ENCODE measurements at regions not wholly inside any gene's neighbourhood (a gene's known extent, or its start where the extent isn't known, plus 50 kb on each side); places are given as distances from the start of the nearest gene placed in this dataset.

- intact Hi-C loops (cut with micrococcal nuclease) = no loop called here
- no CpG with 5 or more reads among the region's 4 CpGs for WGBS, 2 experiments (ENCODE audit: extremely low coverage in 2 of 2, insufficient read length in 1 of 2)
Observed at GRCh38 chr2:18276583-18277075, 283.8 kb downstream of the RDH14 start.

More at GRCh38 chr2:18276583-18277075, 283.8 kb downstream of the RDH14 start:
- Histone ChIP-seq H2BK15ac (ENCODE audit: low read depth, low read length) (no peak overlapping the region), H2AFZ (replicated peaks; ENCODE audit: low read length, poor library complexity) (no peak overlapping the region), H4K91ac (ENCODE audit: insufficient read depth, low read depth, low read length) (no peak overlapping the region), H3K27me3 (ENCODE audit: control insufficient read depth, insufficient read depth, low read length) (no peaks in the 10 kb centered on the region), H3K14ac (replicated peaks; ENCODE audit: low read depth, low read length) (no peak overlapping the region), H4K20me1 (ENCODE audit: insufficient read depth, low read length) (no peaks in the 10 kb centered on the region), H3K18ac (ENCODE audit: low read depth, low read length) (no peak overlapping the region), H4K5ac (ENCODE audit: low read depth, low read length) (no peak overlapping the region), H3K9me1 (ENCODE audit: insufficient read depth, low read length) (no peaks in the 10 kb centered on the region), H2BK120ac (ENCODE audit: low read depth, low read length) (no peak overlapping the region), H2BK20ac (ENCODE audit: low read depth, low read length) (no peak overlapping the region), H3K27ac (ENCODE audit: insufficient read depth, low read length) (no peak overlapping the region), H3K36me3 (ENCODE audit: control insufficient read depth, insufficient read depth, low read length) (no peaks in the 10 kb centered on the region), H3K4me2 (ENCODE audit: low read depth, low read length) (no peak overlapping the region), H3K4me1 (ENCODE audit: control insufficient read depth, insufficient read depth, low read length) (0 out of 2 replicates have a peak, but pooled peaks cover 2% of the 10 kb centered on the region), H3K9me3 (ENCODE audit: control insufficient read depth, insufficient read depth, low read length) (no peaks in the 10 kb centered on the region), H2BK5ac (ENCODE audit: low read depth, low read length, poor library complexity, severe bottlenecking) (no peak overlapping the region), H3K4ac (ENCODE audit: low read depth, low read length) (no peak overlapping the region), H3K4me3 (ENCODE audit: insufficient read depth, low read depth, low read length) (no peak overlapping the region), H3K9ac (ENCODE audit: low read depth, low read length) (no peak overlapping the region), H3K56ac (ENCODE audit: extremely low read depth, insufficient read depth, low read length) (no peak overlapping the region), H3K79me1 (ENCODE audit: low read depth in 1 of 2, low read length in 2 of 2) (no peaks in the 10 kb centered on the region), H3K23ac (ENCODE audit: low read depth, low read length) (no peak overlapping the region), H2AK9ac (replicated peaks; ENCODE audit: low read depth, low read length, poor library complexity) (no peak overlapping the region), H4K8ac (ENCODE audit: low read depth in 2 of 2, low read length in 2 of 2) (no peak overlapping the region), H2AK5ac (ENCODE audit: low read depth, low read length) (no peak overlapping the region)
- CTCF ChIA-PET = interaction anchor here (1.2 kb wide), 1 partner anchor 13 kb away, joined by 3 read pairs; no protein-coding TSS in a partner anchor
- POLR2A ChIA-PET (ENCODE audit: unreplicated experiment) = no interaction called here
- TF ChIP-seq MXI1 (IDR thresholded peaks at IDR 0.05; ENCODE audit: borderline replicate concordance, low read depth, low read length) = no peak
- TF ChIP-seq BHLHE40 (IDR thresholded peaks at IDR 0.05; ENCODE audit: low read depth, low read length) = no peak
- no peak for TF ChIP-seq RAD21 (IDR thresholded peaks at IDR 0.05; ENCODE audit: low read length)
- TF ChIP-seq MAFK (IDR thresholded peaks at IDR 0.05; ENCODE audit: low read depth, low read length) = no peak
- no peak for TF ChIP-seq POLR2A (IDR thresholded peaks at IDR 0.05; ENCODE audit: low read depth, low read length)
- no peak for TF ChIP-seq CEBPB (IDR thresholded peaks at IDR 0.05; ENCODE audit: low read depth, low read length)
- no peak for TF ChIP-seq MAZ (IDR thresholded peaks at IDR 0.05; ENCODE audit: borderline replicate concordance, low read depth, low read length)
- TF ChIP-seq, protein P1, sequence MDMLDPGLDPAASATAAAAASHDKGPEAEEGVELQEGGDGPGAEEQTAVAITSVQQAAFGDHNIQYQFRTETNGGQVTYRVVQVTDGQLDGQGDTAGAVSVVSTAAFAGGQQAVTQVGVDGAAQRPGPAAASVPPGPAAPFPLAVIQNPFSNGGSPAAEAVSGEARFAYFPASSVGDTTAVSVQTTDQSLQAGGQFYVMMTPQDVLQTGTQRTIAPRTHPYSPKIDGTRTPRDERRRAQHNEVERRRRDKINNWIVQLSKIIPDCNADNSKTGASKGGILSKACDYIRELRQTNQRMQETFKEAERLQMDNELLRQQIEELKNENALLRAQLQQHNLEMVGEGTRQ (IDR thresholded peaks at IDR 0.05; ENCODE audit: low read depth, low read length) = no peak
- in situ Hi-C loops (cut with MboI; ENCODE audit: low sequenced_read_pairs) = no loop called here
- ATAC-seq (ENCODE audit: low read depth) (no peak), DNase-seq (no peak)
- no TSS peak for BruUV-seq (replicated peaks)
- dilution Hi-C loops (cut with HindIII; ENCODE audit: low sequenced_read_pairs, unreplicated experiment) = no loop called here

Measured in IMR-90 (cell line).